ENCODE measurements at regions not wholly inside any gene's neighbourhood (a gene's known extent, or its start where the extent isn't known, plus 50 kb on each side); places are given as distances from the start of the nearest gene placed in this dataset.

- no peaks in the 10 kb centered on the region for H3K9me2 ChIP-seq (replicated peaks; ENCODE audit: low read depth, low read length)
- H3K9ac ChIP-seq (ENCODE audit: low read depth, low read length, poor library complexity, severe bottlenecking): no peak overlapping the region
- no peaks in the 10 kb centered on the region for H3K79me2 ChIP-seq (ENCODE audit: insufficient read depth, low read length)
- no peaks in the 10 kb centered on the region for H3K27me3 ChIP-seq (ENCODE audit: insufficient read depth, low read length, poor library complexity, severe bottlenecking)
- H3F3A ChIP-seq (ENCODE audit: low read depth): no peaks in the 10 kb centered on the region
- no peaks in the 10 kb centered on the region for H3K36me3 ChIP-seq (ENCODE audit: insufficient read depth, low read length)
- no peak overlapping the region for H2AFZ ChIP-seq (ENCODE audit: low read length)
- H3K9me3 ChIP-seq (ENCODE audit: insufficient read depth, low read depth, low read length): no peaks in the 10 kb centered on the region
- H3K4me3 ChIP-seq (ENCODE audit: low read length, poor library complexity, severe bottlenecking): no peak overlapping the region
- no peaks in the 10 kb centered on the region for H3K4me1 ChIP-seq (ENCODE audit: insufficient read depth, low read length, poor library complexity, severe bottlenecking)
- H4K20me1 ChIP-seq (ENCODE audit: insufficient read depth, low read length, poor library complexity, severe bottlenecking): no peaks in the 10 kb centered on the region
- TF ChIP-seq EZH2phosphoT487 (IDR thresholded peaks at IDR 0.05; ENCODE audit: borderline replicate concordance): no peak
- TF ChIP-seq CTCF (conservative IDR thresholded peaks at IDR 0.05; ENCODE audit: low read length): no peak
- no peak overlapping the region for H3K4me2 ChIP-seq (ENCODE audit: low read depth, low read length, poor library complexity, severe bottlenecking)
Observed at GRCh38 chr12:107405436-107405835, 280.2 kb upstream of the PWP1 start.

GRCh38 chr12:107406932-107407331 is 278.7 kb upstream of the PWP1 start:
- Histone ChIP-seq H3K9me2 (replicated peaks; ENCODE audit: low read depth, low read length) (no peaks in the 10 kb centered on the region), H3K4me1 (ENCODE audit: insufficient read depth, low read length, poor library complexity, severe bottlenecking) (no peaks in the 10 kb centered on the region), H3K4me3 (ENCODE audit: low read length, poor library complexity, severe bottlenecking) (no peak overlapping the region), H3K9me3 (ENCODE audit: insufficient read depth, low read depth, low read length) (no peaks in the 10 kb centered on the region), H3K4me2 (ENCODE audit: low read depth, low read length, poor library complexity, severe bottlenecking) (no peak overlapping the region), H4K20me1 (ENCODE audit: insufficient read depth, low read length, poor library complexity, severe bottlenecking) (no peaks in the 10 kb centered on the region), H3F3A (ENCODE audit: low read depth) (no peaks in the 10 kb centered on the region), H3K27me3 (ENCODE audit: insufficient read depth, low read length, poor library complexity, severe bottlenecking) (no peaks in the 10 kb centered on the region), H3K79me2 (ENCODE audit: insufficient read depth, low read length) (no peaks in the 10 kb centered on the region), H3K36me3 (ENCODE audit: insufficient read depth, low read length) (no peaks in the 10 kb centered on the region), H3K9ac (ENCODE audit: low read depth, low read length, poor library complexity, severe bottlenecking) (no peak overlapping the region), H2AFZ (ENCODE audit: low read length) (no peak overlapping the region)
- TF ChIP-seq EZH2phosphoT487 (IDR thresholded peaks at IDR 0.05; ENCODE audit: borderline replicate concordance): no peak
- no peak for TF ChIP-seq CTCF (conservative IDR thresholded peaks at IDR 0.05; ENCODE audit: low read length)

- H4K20me1 ChIP-seq (ENCODE audit: insufficient read depth, low read length, poor library complexity, severe bottlenecking): no peaks in the 10 kb centered on the region
- no peak overlapping the region for H2AFZ ChIP-seq (ENCODE audit: low read length)
- H3K4me3 ChIP-seq (ENCODE audit: low read length, poor library complexity, severe bottlenecking): no peak overlapping the region
- no peak overlapping the region for H3K9ac ChIP-seq (ENCODE audit: low read depth, low read length, poor library complexity, severe bottlenecking)
- H3F3A ChIP-seq (ENCODE audit: low read depth): no peaks in the 10 kb centered on the region
- no peaks in the 10 kb centered on the region for H3K36me3 ChIP-seq (ENCODE audit: insufficient read depth, low read length)
- no peaks in the 10 kb centered on the region for H3K9me2 ChIP-seq (replicated peaks; ENCODE audit: low read depth, low read length)
- no peaks in the 10 kb centered on the region for H3K9me3 ChIP-seq (ENCODE audit: insufficient read depth, low read depth, low read length)
- H3K4me2 ChIP-seq (ENCODE audit: low read depth, low read length, poor library complexity, severe bottlenecking): no peak overlapping the region
- TF ChIP-seq EZH2phosphoT487 (IDR thresholded peaks at IDR 0.05; ENCODE audit: borderline replicate concordance) (no peak), CTCF (conservative IDR thresholded peaks at IDR 0.05; ENCODE audit: low read length) (no peak)
- no peaks in the 10 kb centered on the region for H3K4me1 ChIP-seq (ENCODE audit: insufficient read depth, low read length, poor library complexity, severe bottlenecking)
- H3K27me3 ChIP-seq (ENCODE audit: insufficient read depth, low read length, poor library complexity, severe bottlenecking): no peaks in the 10 kb centered on the region
- no peaks in the 10 kb centered on the region for H3K79me2 ChIP-seq (ENCODE audit: insufficient read depth, low read length)
Observed at GRCh38 chr12:107411792-107412535, 273.6 kb upstream of the PWP1 start.
